ENCODE measurements at regions not wholly inside any gene's neighbourhood (a gene's known extent, or its start where the extent isn't known, plus 50 kb on each side); places are given as distances from the start of the nearest gene placed in this dataset.

GRCh38 chr10:29098423-29098822 lies 190.4 kb upstream of the LYZL1 start:
- 100% methylated on average over 1 of the region's 1 CpG for WGBS (ENCODE audit: insufficient coverage)

GRCh38 chr10:29099001-29099400 lies 189.9 kb upstream of the LYZL1 start:
- Histone ChIP-seq H3K27ac (ENCODE audit: low read depth in 1 of 2, low read length in 2 of 2) (no peak overlapping the region), H3K36me3 (replicated peaks in 1 of 2; ENCODE audit: control insufficient read depth in 1 of 2, insufficient read depth in 2 of 2, low read length in 2 of 2) (no peaks in the 10 kb centered on the region), H3K9me3 (replicated peaks in 1 of 2; ENCODE audit: control insufficient read depth in 1 of 2, insufficient read depth in 1 of 2, low read length in 2 of 2) (no peaks in the 10 kb centered on the region), H2AFZ (ENCODE audit: insufficient read depth, low read depth, low read length, poor library complexity, severe bottlenecking) (no peak overlapping the region), H3K4me2 (replicated peaks; ENCODE audit: extremely low read depth, low read length, poor library complexity, severe bottlenecking) (no peak overlapping the region), H3K27me3 (ENCODE audit: control insufficient read depth in 2 of 2, insufficient read depth in 2 of 2, low read length in 2 of 2) (no peaks in the 10 kb centered on the region), H3K79me2 (ENCODE audit: insufficient read depth, low read length) (no peaks in the 10 kb centered on the region), H3K4me3 (replicated peaks in 1 of 3; ENCODE audit: low read depth in 2 of 3, low read length in 3 of 3) (no peak overlapping the region), H4K20me1 (ENCODE audit: insufficient read depth, low read length) (no peaks in the 10 kb centered on the region), H3K9ac (ENCODE audit: insufficient read depth, low read length, poor library complexity, severe bottlenecking) (no peak overlapping the region), H3K4me1 (ENCODE audit: control insufficient read depth in 1 of 2, insufficient read depth in 2 of 2, low read length in 2 of 2) (no peaks in the 10 kb centered on the region)
- DNase-seq = no peak
- H3K36me3 Mint-ChIP-seq = no peaks in the 10 kb centered on the region
- intact Hi-C loops (cut with micrococcal nuclease) = no loop called here
- H3K9me3 Mint-ChIP-seq = peaks cover 0 to 11% (median 1%) of the 10 kb centered on the region in 7 donors
- no peaks in the 10 kb centered on the region for H3K4me1 Mint-ChIP-seq
- peaks cover 3 to 21% (median 7%) of the 10 kb centered on the region in 3 donors for H3K27me3 Mint-ChIP-seq (ENCODE audit: low read depth in 3 of 3)
- no peak overlapping the region for H3K4me3 Mint-ChIP-seq
- no peak for TF ChIP-seq CTCF (IDR thresholded peaks at IDR 0.05)
- 50% methylated on average over 2 of the region's 2 CpGs for WGBS (ENCODE audit: insufficient coverage)
- no peak overlapping the region for H3K27ac Mint-ChIP-seq

More at GRCh38 chr10:29098423-29098822, 190.4 kb upstream of the LYZL1 start:
- Histone ChIP-seq H3K27ac (ENCODE audit: low read depth in 1 of 2, low read length in 2 of 2) (no peak overlapping the region), H3K9me3 (replicated peaks in 1 of 2; ENCODE audit: control insufficient read depth in 1 of 2, insufficient read depth in 1 of 2, low read length in 2 of 2) (no peaks in the 10 kb centered on the region), H3K79me2 (ENCODE audit: insufficient read depth, low read length) (no peaks in the 10 kb centered on the region), H4K20me1 (ENCODE audit: insufficient read depth, low read length) (no peaks in the 10 kb centered on the region), H3K36me3 (replicated peaks in 1 of 2; ENCODE audit: control insufficient read depth in 1 of 2, insufficient read depth in 2 of 2, low read length in 2 of 2) (no peaks in the 10 kb centered on the region), H3K4me1 (ENCODE audit: control insufficient read depth in 1 of 2, insufficient read depth in 2 of 2, low read length in 2 of 2) (no peaks in the 10 kb centered on the region), H3K9ac (ENCODE audit: insufficient read depth, low read length, poor library complexity, severe bottlenecking) (no peak overlapping the region), H2AFZ (ENCODE audit: insufficient read depth, low read depth, low read length, poor library complexity, severe bottlenecking) (no peak overlapping the region), H3K4me3 (replicated peaks in 1 of 3; ENCODE audit: low read depth in 2 of 3, low read length in 3 of 3) (no peak overlapping the region), H3K27me3 (ENCODE audit: control insufficient read depth in 2 of 2, insufficient read depth in 2 of 2, low read length in 2 of 2) (no peaks in the 10 kb centered on the region), H3K4me2 (replicated peaks; ENCODE audit: extremely low read depth, low read length, poor library complexity, severe bottlenecking) (no peak overlapping the region)
- DNase-seq = no peak
- H3K4me1 Mint-ChIP-seq = no peaks in the 10 kb centered on the region
- H3K9me3 Mint-ChIP-seq = peaks cover 0 to 11% (median 1%) of the 10 kb centered on the region in 7 donors
- intact Hi-C loops (cut with micrococcal nuclease) = no loop called here
- no peaks in the 10 kb centered on the region for H3K36me3 Mint-ChIP-seq
- no peak overlapping the region for H3K4me3 Mint-ChIP-seq
- no peak for TF ChIP-seq CTCF (IDR thresholded peaks at IDR 0.05)
- no peak overlapping the region for H3K27ac Mint-ChIP-seq
- H3K27me3 Mint-ChIP-seq (ENCODE audit: low read depth in 3 of 3) = peaks cover 3 to 21% (median 7%) of the 10 kb centered on the region in 3 donors
